ENCODE measurements at regions not wholly inside any gene's neighbourhood (a gene's known extent, or its start where the extent isn't known, plus 50 kb on each side); places are given as distances from the start of the nearest gene placed in this dataset.

DNA sequence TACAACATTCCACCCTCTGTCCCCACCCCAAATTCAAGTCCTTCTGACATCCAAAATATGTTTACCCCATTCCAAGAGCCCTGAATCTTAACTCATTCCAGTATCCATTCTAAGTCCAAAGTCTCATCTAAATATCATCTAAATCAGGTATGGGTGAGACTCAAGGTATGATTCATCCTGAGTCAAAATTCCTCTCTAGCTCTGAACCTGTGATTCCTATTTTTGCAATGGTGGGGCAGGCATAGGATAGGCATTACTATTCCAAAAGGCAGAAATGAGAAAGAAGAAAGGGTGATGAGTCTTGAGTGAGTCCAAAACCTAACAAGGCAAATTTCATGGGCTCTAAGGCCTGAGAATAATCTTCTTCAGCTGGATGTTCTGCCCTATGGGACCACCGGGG, 140.3 kb upstream of the FAR2 start:
- TF ChIP-seq EP300 (IDR thresholded peaks at IDR 0.05) (no peak), POLR2AphosphoS5 (IDR thresholded peaks at IDR 0.05) (no peak)
- TF ChIP-seq, protein P1, sequence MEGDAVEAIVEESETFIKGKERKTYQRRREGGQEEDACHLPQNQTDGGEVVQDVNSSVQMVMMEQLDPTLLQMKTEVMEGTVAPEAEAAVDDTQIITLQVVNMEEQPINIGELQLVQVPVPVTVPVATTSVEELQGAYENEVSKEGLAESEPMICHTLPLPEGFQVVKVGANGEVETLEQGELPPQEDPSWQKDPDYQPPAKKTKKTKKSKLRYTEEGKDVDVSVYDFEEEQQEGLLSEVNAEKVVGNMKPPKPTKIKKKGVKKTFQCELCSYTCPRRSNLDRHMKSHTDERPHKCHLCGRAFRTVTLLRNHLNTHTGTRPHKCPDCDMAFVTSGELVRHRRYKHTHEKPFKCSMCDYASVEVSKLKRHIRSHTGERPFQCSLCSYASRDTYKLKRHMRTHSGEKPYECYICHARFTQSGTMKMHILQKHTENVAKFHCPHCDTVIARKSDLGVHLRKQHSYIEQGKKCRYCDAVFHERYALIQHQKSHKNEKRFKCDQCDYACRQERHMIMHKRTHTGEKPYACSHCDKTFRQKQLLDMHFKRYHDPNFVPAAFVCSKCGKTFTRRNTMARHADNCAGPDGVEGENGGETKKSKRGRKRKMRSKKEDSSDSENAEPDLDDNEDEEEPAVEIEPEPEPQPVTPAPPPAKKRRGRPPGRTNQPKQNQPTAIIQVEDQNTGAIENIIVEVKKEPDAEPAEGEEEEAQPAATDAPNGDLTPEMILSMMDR (IDR thresholded peaks at IDR 0.05), result no peak
